GM19239 (cell line): ENCODE measurements at regions not wholly inside any gene's neighbourhood (a gene's known extent, or its start where the extent isn't known, plus 50 kb on each side); places are given as distances from the start of the nearest gene placed in this dataset.
"Not testable (repeated sequence)": the region's sequence is repeated elsewhere in the genome, so short reads cannot be mapped to it uniquely, and the experiment has no call there.

Source experiments
- DNase-seq: peaks from one replicate; pipeline ENCODE4 v3.0.0; 2011; ENCODE audit warnings: low spot score; ENCODE audit not compliant: insufficient read length
- FAIRE-seq: peaks from 2 replicates; lab custom pipeline; 2011; peaks lifted over from hg19 to GRCh38; lab: Jason Lieb, UNC

DNA sequence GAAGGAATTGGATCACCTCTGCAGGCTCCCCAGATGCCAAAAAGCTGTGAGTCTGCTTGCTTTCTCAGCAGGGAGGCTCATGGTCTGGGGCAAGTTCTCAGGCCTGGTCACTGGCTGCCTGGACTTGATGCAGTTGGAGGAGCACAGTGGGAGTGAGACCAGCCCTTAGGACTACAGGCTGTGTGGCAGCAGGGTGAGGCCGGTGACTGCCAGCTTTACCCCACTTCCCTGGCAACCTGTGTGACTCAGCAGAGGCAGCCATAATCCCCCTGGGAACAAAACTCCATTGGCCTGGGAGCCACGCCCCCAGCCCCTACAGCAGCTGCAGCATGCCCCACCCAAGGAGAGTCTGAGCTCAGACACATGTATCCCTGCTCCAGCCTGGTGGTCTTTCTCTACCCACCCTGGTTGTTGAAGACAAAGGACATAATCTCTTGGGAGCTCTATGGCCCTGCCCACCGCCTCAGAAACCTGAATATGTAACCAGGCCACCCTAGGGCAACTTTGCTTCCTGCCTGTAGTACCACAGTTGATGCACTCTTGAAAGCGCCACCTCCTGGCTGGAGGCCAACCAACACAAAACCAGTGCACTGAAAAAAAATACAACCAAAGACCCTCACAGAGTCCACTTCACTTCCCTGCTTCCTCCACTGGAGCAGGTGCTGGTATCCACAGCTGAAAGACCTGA, 106.8 kb upstream of the SPATS2L start:
- FAIRE-seq (no peak), DNase-seq (no peak)

DNA sequence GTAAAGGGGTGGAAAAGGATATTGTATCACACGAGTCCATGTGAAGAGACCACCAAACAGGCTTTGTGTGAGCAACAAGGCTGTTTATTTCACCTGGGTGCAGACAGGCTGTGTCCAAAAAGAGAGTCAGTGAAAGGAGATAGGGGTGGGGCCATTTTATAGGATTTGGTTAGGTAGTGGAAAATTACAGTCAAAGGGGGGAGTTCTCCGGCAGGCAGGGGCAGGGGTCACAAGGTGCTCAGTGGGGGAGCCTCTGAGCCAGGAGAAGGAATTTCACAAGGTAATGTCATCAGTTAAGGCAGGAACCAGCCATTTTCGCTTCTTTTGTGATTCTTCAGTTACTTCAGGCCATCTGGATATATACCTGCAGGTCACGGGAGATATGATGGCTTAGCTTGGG, 104.7 kb upstream of the SPATS2L start:
- not testable (repeated sequence) for FAIRE-seq, DNase-seq

DNA sequence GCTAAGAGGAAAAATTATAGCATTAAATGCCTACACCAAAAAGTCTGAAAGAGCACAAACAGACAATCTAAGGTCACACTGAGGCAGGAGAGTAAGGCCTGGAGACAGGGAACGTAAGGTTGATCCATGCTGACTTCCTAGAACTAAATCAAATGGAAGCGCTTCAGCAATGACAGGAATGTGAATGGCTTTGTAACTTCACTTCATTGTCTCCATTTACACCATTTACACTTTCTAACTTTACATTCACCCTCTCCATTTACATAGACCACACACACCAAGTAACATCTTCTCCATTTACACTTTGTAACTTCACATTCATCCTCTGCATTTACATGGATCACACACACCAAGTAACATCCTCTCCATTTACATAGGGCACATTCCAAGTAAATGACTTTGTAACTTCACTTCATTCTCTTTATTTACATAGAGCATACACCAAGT, 103.1 kb upstream of the SPATS2L start:
- no peak for FAIRE-seq
- no peak for DNase-seq

DNA sequence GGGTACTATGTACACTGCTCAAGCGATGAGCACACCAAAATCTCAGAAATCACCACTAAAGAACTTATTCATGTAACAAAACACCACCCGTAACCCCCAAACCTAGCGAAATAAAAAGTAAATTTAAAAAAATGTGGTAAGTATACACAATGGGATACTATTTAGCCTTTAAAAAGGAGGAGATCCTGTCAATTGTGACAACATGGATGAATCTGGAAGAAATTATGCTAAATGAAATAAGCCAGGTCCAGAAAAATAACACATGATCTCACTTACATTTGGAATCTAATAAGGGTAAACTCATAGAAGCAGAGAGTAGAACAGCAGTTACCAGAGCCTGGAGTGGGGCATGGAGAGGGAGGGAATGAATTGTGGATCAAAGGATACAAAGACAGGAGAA, 98.5 kb upstream of the SPATS2L start:
- no peak for FAIRE-seq
- DNase-seq: no peak

DNA sequence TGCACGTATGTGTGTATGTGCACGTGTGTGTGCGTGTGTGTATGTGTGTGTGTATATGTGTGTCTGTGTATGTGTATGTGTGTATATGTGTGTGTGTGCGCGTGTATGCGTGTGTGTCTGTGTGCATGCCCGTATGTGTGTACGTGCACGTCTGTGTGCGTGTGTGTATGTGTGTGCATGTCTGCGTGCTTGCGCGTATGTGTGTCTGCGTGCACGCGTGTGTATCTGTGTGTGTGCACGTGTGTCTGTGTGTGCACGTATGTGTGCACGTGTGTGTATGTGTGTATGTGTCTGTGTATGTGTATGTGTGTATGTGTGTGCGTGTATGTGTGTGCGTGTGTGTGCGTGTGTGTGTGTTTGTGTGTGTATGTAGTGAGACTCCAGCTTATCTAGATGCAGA, 97.5 kb upstream of the SPATS2L start:
- FAIRE-seq (no peak), DNase-seq (no peak)

DNA sequence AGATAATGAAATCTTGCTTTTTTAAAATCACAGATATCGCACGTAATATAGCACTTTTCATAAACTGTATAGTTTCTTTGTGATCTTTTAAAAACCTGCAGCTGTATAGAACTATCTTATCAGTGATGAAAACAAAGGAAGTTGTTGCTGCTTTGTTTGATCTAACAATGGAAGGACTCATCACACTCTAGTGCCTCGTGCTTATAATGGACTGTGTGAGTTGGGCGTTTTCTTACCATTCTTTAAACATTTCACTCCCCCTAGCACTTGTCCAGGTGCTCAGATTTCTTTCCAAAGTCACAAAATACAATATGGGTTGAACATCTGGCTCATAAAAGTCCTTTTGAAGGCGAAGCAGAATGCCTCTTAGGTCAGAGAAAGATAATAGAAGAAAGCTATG, 94.8 kb upstream of the SPATS2L start:
- FAIRE-seq: no peak

DNA sequence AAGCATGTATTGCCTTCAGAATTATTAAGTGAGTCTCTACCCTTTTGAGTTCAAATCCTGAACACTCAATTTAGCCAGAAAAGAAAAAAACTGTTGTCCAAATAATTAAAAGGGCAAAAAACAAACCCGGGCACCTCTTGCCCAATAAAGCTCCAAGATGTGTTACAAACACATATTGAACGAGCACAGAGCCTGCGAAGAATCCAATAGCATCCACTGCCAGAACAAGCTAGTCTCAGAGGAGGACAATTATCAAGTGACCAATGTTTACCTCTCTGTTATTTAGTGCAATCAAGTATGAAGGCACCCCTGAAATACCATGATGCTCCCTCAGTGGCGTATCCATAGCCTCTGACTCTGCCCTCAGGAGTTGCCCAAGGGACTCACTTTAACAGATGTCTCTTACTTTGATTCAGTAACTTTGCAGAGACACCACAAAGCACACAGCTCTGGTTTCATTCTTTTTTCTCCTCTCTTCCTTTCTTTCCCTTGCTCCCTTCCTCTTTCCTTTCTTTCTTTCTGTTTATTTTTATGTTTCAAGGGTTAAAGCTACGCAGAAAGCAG, 93.5 kb upstream of the SPATS2L start:
- FAIRE-seq: no peak

More for the DNA sequence above, 94.8 kb upstream of the SPATS2L start:
- no peak for DNase-seq

DNA sequence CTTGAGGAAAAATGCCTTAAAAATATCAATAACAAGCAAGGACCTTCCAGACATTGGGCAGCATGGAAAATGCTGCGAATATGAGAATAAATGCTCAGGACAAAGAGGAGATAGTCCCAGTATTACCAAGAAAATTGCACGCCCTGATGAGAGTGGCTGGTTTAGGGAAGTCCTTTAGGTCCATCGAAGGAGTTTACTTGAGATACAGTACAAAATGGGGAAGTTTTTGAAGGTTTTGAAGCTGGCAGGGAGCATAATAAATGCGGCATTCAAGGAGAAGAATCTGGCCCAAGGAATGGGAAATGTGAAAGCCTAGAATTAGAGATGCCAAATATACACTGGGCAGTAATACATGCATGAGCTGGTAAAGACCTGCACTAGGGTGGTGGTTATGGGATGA, 90.2 kb upstream of the SPATS2L start:
- FAIRE-seq (no peak), DNase-seq (no peak)

More for the DNA sequence above, 93.5 kb upstream of the SPATS2L start:
- DNase-seq: no peak

DNA sequence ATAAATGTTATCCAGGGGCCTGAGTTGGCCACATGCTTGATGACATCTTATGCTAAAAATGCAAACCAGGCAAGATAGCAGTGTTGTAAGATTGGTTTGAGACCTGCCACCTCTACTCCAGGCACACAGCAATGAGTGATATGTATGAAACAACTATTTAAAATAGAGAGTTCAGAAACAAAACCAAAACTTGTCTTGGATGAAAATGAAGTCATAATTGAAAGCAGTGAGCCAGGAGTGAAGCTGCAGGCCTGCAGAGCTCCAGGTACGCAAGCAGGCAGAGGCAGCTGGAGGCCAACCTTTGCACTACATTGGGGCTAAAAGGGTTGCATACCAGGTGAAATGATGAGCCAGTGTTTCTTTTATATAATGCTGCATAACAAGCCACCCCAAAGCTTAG, 89.2 kb upstream of the SPATS2L start:
- FAIRE-seq: peak; percentile 26
- no peak for DNase-seq

DNA sequence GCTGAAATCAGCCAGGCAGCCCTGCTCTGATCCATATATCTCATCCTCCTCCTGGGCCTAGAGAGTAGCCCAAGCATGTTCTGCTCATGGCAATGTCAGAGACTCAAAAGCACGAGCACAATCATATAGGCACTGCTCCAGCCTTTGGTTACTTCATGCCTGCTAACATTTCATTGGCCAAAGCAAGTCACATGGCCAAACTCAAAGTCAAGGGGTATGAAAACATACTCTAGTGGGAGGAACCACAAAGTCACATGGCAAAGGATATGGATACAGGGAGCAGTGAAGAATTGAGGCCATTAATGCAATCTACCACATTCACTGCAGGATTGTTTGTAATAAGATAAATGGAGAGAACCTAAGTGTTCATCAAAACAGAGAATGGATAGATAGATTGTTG, 87.8 kb upstream of the SPATS2L start:
- no peak for FAIRE-seq
- DNase-seq: no peak

DNA sequence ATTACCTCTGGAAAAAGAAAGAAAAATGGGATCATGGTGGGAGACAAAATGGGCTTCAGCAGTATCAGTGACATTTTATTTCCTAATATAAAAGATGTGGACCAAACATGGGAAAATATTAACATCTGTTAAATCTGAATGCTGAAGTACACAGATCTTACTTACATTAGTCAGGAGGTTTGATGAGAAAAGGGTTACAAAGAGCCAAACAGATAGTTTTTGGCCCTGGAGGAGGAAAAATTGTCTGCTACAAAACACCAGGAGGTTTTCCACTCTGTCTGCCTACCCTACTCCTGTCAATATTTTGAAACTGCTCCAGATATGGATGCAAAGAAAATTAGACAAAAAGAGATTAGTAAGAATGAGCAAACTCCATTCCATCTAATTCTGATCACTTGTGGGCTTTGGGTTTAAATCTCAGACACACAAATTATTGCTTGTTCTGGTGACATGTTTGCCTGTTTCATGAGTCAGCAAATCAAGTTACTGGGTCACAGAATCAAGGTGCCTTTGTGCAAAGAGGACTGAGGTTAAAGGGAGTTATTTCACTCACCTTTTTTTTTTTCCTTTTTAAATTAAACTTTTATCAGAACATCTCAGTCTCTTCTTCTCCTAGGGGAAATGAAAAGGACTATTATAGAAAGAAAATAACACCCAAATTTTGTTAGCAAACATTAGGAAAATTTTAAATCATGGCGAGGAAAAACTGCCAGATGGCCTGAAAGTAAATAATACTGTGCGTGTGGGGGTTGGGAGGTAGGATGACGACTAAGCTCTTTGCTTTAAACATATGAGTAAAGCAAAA, 87.0 kb upstream of the SPATS2L start:
- DNase-seq: no peak
- no peak for FAIRE-seq

DNA sequence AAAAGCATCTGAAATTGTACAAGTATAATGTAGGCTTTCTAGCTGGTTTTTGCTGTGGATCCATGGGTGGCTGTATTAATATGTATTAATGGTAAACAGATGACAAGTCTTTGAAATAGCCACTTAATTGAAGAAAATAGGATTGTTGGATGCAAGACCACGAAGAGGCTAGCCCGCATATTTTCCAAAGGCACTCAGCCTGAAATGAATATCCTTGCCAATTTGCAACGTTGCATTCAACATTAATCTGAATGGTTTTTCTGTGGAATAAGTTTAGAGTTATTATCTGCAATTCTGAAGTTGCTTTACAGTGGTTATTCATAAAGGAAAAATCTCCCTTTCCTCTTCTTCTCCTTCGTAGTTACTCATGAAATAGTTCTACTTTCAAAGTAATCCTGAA, 86.2 kb upstream of the SPATS2L start:
- no peak for DNase-seq
- FAIRE-seq: no peak

DNA sequence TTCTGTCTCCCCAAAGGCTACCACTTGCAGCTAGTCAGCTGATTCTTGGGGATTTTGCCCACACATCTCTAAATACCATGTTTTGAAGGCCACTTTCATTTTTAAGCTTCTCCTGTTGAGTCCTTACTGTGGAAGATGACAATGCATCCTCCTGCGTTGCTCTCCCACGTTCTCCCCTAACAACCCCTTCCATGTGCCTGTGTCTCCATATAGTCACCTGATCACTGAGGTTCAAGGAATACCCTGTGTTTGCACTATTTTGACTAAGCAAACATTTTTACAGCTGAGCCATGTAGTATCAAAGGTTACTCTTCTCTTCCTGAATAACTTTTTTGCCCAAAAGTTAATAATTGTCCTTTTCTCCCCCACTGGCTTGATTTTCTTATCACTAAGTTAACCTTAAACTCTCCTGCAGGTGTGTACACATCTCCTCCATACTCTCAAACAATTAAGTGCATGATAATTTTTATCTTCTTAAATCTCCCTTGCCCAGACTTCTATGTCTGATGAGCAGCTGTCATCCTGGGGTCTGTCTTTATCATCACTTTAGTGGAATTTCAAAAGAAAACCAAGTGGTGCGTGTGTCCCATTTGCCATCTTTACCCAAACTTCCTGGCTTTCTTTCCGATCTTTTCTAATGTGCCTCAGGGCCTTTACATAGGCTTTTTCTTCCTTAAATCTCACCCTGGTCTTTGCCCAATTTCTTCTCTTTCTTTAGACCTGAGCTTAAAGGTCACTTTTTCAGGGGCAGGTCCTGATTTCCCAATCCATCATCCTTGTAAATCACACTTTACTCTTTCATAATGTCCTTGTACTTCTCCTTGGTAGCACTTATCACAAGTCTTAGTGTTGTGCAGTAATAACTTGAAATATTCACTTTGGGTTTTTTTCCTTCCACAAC, 85.2 kb upstream of the SPATS2L start:
- no peak for FAIRE-seq
- no peak for DNase-seq

DNA sequence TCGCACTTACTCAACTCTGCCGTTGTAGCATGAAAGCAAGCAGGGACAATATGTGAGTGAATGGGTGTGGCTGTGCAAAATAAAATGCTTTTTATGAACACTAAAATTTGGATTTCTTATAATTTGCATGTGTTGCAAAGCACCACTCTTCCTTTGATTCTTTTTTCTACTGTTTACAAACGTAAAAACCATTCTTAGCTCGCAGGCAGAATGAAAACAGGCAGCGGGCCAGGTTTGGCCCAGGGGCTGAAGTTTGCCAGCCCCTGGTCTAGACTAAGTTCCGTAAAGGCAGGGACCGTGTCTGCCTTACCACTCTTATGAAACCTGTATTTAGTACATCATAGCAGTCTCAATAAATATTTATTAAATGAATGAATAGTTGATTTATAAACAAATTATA, 83.7 kb upstream of the SPATS2L start:
- no peak for DNase-seq
- no peak for FAIRE-seq

DNA sequence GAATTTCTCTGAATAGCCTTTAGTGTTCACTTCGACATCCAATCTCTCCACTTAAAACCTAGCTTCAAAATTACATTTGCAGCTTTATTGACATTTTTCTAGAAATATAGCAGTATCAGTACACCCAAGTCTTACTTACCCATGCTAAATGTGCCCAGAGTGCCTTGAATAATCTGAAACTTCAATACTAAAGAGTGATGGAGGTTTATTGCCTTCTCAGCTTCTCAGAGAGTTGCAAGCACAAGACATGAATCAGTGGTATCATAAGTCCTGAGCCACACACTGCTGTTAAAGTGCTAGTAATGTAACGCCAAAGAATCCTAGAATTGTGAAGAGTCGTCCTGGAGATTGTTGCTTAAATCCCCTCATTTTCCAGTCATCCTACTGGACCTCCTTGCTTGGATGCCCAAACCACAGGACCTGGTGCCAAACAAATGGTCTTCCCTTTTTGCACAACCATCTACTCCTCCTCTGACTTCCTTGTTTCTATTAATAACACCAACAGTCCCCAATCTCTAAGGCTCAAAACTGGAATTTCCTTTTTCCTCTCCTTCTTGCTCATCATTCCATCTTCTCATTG, 83.2 kb upstream of the SPATS2L start:
- FAIRE-seq (no peak), DNase-seq (no peak)

DNA sequence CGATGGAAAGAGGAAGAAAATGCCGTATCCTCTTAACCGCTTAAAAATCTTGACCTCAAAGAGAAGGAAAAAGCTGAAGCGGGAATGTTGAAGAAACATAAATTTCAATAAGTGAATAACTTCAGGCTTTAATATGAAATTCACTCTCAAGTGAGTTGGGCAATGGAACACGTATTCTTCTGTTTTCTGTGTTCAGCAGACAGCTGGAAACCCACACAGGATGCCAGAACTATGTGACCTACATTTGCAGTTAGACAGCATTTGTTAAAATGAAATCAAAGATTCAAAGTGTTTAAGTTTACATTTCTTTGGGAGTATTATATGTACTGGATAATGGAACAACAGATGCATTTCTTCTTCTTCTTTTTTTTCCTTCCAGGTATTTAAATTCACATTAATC, 80.5 kb upstream of the SPATS2L start:
- no peak for DNase-seq
- FAIRE-seq: no peak

DNA sequence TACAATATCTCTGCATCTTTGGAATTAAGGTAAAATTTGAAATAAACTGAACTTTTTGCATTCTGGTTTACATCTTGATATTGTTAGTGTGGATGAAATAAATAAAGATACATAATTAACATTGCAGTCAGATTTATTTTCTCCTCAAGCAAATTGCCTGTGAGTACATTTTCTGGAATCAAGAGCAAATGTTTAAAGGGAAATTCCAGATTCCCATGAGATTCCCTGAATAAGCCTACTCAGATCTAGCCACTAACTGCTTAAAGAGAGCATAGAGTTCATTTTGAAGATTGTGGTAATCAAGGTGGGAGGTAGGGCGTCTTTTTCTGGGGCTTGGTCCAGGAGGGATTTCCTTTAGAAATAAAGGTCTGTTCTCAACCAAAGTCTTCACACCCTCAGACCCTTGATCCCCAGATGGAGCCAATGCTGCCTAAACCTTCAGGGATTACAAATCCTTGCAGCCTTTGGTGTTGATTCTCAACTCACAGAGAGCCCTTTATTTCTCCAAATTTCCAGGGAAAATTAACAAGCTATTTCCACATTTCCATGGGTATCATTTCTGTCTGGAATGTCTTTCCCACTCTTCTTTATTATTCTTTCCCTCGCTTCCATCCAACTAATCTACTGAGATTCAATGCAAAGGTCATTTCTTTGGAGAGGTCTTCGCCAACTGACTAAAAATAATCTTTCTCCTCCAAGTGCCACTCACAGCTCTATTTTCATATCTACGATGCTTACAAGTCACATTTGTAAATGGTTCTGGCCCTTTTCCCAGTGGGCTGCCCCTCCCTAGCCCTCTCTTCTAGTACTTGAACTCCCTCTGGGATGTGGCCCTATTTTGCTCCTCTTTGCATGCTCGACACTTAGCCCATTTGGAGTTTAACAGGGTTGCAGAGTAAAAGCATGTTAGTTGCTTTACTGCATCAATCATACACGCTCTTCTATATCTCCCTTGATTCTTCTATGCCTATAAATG, 79.8 kb upstream of the SPATS2L start:
- no peak for FAIRE-seq
- no peak for DNase-seq

DNA sequence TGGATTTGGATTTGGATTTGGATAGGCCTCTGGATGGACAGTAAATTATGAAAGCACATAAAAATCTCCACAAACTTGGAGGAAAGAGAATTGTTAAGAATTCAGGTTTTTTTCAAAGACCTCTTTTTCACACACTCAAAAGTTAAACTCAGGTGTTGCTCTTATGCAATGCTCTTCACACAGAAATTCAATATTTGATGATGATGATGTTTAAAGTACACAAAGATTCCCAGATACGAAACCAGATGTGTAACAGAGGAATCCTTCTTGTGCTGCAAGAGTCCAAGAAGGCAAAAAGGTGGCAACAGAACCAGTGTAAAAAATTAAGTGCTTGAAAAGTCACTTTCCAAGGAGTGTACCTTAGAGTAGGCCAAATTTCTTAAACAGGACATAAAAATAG, 75.8 kb upstream of the SPATS2L start:
- no peak for FAIRE-seq
- no peak for DNase-seq

DNA sequence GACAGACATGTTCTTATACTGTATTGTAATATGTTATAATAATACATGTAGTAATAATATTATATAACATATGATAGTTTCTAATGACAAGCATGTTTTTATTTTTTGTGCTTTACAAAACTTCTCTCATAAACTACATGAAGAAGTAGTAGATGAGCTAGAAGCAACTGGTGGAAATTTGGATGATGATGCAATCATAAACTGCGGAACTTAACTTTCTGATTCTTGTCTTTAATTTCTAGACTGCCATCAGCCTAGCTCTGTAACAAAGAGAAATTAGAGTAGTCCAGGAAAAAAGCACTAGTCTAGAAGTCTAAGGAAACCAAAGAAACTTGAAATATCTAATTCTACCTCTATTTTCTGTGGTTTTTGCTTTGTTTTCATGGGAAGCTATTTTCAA, 71.0 kb upstream of the SPATS2L start:
- FAIRE-seq: no peak
- no peak for DNase-seq
